ENCODE measurements at regions not wholly inside any gene's neighbourhood (a gene's known extent, or its start where the extent isn't known, plus 50 kb on each side); places are given as distances from the start of the nearest gene placed in this dataset.
A peak's percentile ranks its signal among the peaks of the same experiment; 100 is the strongest.

- no peak overlapping the region for H3K23ac ChIP-seq (ENCODE audit: low read depth, low read length)
- no TSS peak for BruUV-seq (replicated peaks)
- no peak overlapping the region for H4K8ac ChIP-seq (ENCODE audit: low read depth in 2 of 2, low read length in 2 of 2)
- peaks cover 34% of the 10 kb centered on the region for H3K9me1 ChIP-seq (ENCODE audit: insufficient read depth, low read length)
- no peak overlapping the region for H4K5ac ChIP-seq (ENCODE audit: low read depth, low read length)
- H3K4me2 ChIP-seq (ENCODE audit: low read depth, low read length): no peak overlapping the region
- no peaks in the 10 kb centered on the region for H3K27me3 ChIP-seq (ENCODE audit: control insufficient read depth, insufficient read depth, low read length)
- no peak for DNase-seq
- peaks cover 27 to 78% of the 10 kb centered on the region in 2 experiments for H3K79me1 ChIP-seq (ENCODE audit: low read depth in 1 of 2, low read length in 2 of 2)
- H3K4me3 ChIP-seq (ENCODE audit: insufficient read depth, low read depth, low read length): no peak overlapping the region
- TF ChIP-seq RAD21 (IDR thresholded peaks at IDR 0.05; ENCODE audit: low read length) (no peak), CTCF (conservative IDR thresholded peaks at IDR 0.05; ENCODE audit: low read depth, low read length) (no peak), NFE2L2 (IDR thresholded peaks at IDR 0.05; ENCODE audit: low read depth, low read length) (no peak), MAFK (IDR thresholded peaks at IDR 0.05; ENCODE audit: low read depth, low read length) (no peak), MAZ (IDR thresholded peaks at IDR 0.05; ENCODE audit: borderline replicate concordance, low read depth, low read length) (no peak), SMC3 (IDR thresholded peaks at IDR 0.05; ENCODE audit: low read depth, low read length) (no peak)
- TF ChIP-seq, protein P1, sequence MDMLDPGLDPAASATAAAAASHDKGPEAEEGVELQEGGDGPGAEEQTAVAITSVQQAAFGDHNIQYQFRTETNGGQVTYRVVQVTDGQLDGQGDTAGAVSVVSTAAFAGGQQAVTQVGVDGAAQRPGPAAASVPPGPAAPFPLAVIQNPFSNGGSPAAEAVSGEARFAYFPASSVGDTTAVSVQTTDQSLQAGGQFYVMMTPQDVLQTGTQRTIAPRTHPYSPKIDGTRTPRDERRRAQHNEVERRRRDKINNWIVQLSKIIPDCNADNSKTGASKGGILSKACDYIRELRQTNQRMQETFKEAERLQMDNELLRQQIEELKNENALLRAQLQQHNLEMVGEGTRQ (IDR thresholded peaks at IDR 0.05; ENCODE audit: low read depth, low read length): no peak
- no peaks in the 10 kb centered on the region for H3K9me3 ChIP-seq (ENCODE audit: control insufficient read depth, insufficient read depth, low read length)
- H4K20me1 ChIP-seq (ENCODE audit: insufficient read depth, low read length): peaks cover 94% of the 10 kb centered on the region
- H3K27ac ChIP-seq (ENCODE audit: insufficient read depth, low read length): no peak overlapping the region
- H3K14ac ChIP-seq (replicated peaks; ENCODE audit: low read depth, low read length): no peak overlapping the region
- in situ Hi-C loops (cut with MboI; ENCODE audit: low sequenced_read_pairs): no loop called here
- H2BK20ac ChIP-seq (ENCODE audit: low read depth, low read length): no peak overlapping the region
- no peak overlapping the region for H3K9ac ChIP-seq (ENCODE audit: low read depth, low read length)
- H3K4me1 ChIP-seq (ENCODE audit: control insufficient read depth, insufficient read depth, low read length): peaks cover 13% of the 10 kb centered on the region
- no peak overlapping the region for H2BK120ac ChIP-seq (ENCODE audit: low read depth, low read length)
- H3K4ac ChIP-seq (ENCODE audit: low read depth, low read length): no peak overlapping the region
- H2AK9ac ChIP-seq (replicated peaks; ENCODE audit: low read depth, low read length, poor library complexity): no peak overlapping the region
- ATAC-seq (ENCODE audit: low read depth): 0 out of 2 replicates have a peak, but pooled peaks have one; percentile 6
- H3K36me3 ChIP-seq (ENCODE audit: control insufficient read depth, insufficient read depth, low read length): peaks cover 12% of the 10 kb centered on the region
- CTCF ChIA-PET: interaction anchor here (0.5 to 0.6 kb wide), 2 partner anchors 28 to 43 kb away, joined by 3 read pairs; no protein-coding TSS in a partner anchor
- intact Hi-C loops (cut with micrococcal nuclease): no loop called here
- no peak overlapping the region for H2AFZ ChIP-seq (replicated peaks; ENCODE audit: low read length, poor library complexity)
- no peak overlapping the region for H4K91ac ChIP-seq (ENCODE audit: insufficient read depth, low read depth, low read length)
- no peak overlapping the region for H2AK5ac ChIP-seq (ENCODE audit: low read depth, low read length)
- dilution Hi-C loops (cut with HindIII; ENCODE audit: low sequenced_read_pairs, unreplicated experiment): no loop called here
- no peak overlapping the region for H3K56ac ChIP-seq (ENCODE audit: extremely low read depth, insufficient read depth, low read length)
- no peak overlapping the region for H3K18ac ChIP-seq (ENCODE audit: low read depth, low read length)
- POLR2A ChIA-PET (ENCODE audit: unreplicated experiment): interaction anchor here (0.6 kb wide), 1 partner anchor 183 kb away, joined by 3 read pairs; no protein-coding TSS in a partner anchor
- H2BK15ac ChIP-seq (ENCODE audit: low read depth, low read length): no peak overlapping the region
- H2BK5ac ChIP-seq (ENCODE audit: low read depth, low read length, poor library complexity, severe bottlenecking): no peak overlapping the region
These were observed 119.9 kb downstream of the C9orf152 start for GRCh38 chr9:110088099-110088498.

Measured in IMR-90 (cell line).